Loucy (cell line): ENCODE measurements at regions not wholly inside any gene's neighbourhood (a gene's known extent, or its start where the extent isn't known, plus 50 kb on each side); places are given as distances from the start of the nearest gene placed in this dataset.

Experiments
- H2AFZ ChIP-seq: fragments of 200-600 bp; sonication (generic); 2 replicates; pipeline ENCODE4 v1.6.0; 2016; ENCODE audit warnings: antibody characterized with exemption, mild to moderate bottlenecking, low read length, moderate library complexity
- H3F3A ChIP-seq: fragments of 200-600 bp; 2 replicates; pipeline ENCODE4 v1.6.0; 2016; ENCODE audit warnings: antibody characterized with exemption, low read depth, mild to moderate bottlenecking
- H3K27me3 ChIP-seq: fragments of 200-600 bp; sonication (generic); 2 replicates; pipeline ENCODE4 v1.6.1; 2014; ENCODE audit warnings: low read length, mild to moderate bottlenecking; ENCODE audit not compliant: insufficient read depth, poor library complexity, severe bottlenecking
- H3K36me3 ChIP-seq: fragments of 200-600 bp; sonication (generic); 2 replicates; pipeline ENCODE4 v1.6.1; 2016; ENCODE audit warnings: low read length; ENCODE audit not compliant: insufficient read depth
- H3K4me1 ChIP-seq: fragments of 200-600 bp; sonication (generic); 2 replicates; pipeline ENCODE4 v1.5.1; 2014; ENCODE audit warnings: low read length, mild to moderate bottlenecking; ENCODE audit not compliant: insufficient read depth, poor library complexity, severe bottlenecking
- H3K4me2 ChIP-seq: fragments of 200-600 bp; sonication (generic); 2 replicates; pipeline ENCODE4 v1.6.0; 2014; ENCODE audit warnings: antibody characterized with exemption, low read length, low read depth, mild to moderate bottlenecking; ENCODE audit not compliant: poor library complexity, severe bottlenecking
- H3K4me3 ChIP-seq: fragments of 200-600 bp; sonication (generic); 2 replicates; pipeline ENCODE4 v1.5.1; 2014; ENCODE audit warnings: low read length, mild to moderate bottlenecking, mixed read lengths; ENCODE audit not compliant: poor library complexity, severe bottlenecking
- H3K79me2 ChIP-seq: fragments of 200-600 bp; sonication (generic); 2 replicates; pipeline ENCODE4 v1.6.1; 2014; ENCODE audit warnings: low read length; ENCODE audit not compliant: insufficient read depth
- H3K9ac ChIP-seq: fragments of 200-600 bp; sonication (generic); 2 replicates; pipeline ENCODE4 v1.6.0; 2014; ENCODE audit warnings: mild to moderate bottlenecking, low read depth, low read length, moderate library complexity; ENCODE audit not compliant: poor library complexity, severe bottlenecking
- H3K9me2 ChIP-seq: fragments of 200-600 bp; sonication (generic); replicated peaks from 2 replicates; pipeline ENCODE4 v1.6.1; 2016; ENCODE audit warnings: low read depth, low read length, mixed read lengths
- H3K9me3 ChIP-seq: fragments of 200-600 bp; sonication (generic); 2 replicates; pipeline ENCODE4 v1.6.1; 2014; ENCODE audit warnings: mild to moderate bottlenecking, antibody characterized with exemption, low read length, low read depth; ENCODE audit not compliant: insufficient read depth
- H4K20me1 ChIP-seq: fragments of 200-600 bp; sonication (generic); 2 replicates; pipeline ENCODE4 v1.6.0; 2014; ENCODE audit warnings: antibody characterized with exemption, low read length, mild to moderate bottlenecking; ENCODE audit not compliant: insufficient read depth, poor library complexity, severe bottlenecking
- EZH2phosphoT487 ChIP-seq: fragments of 200-600 bp; IDR thresholded peaks from 2 replicates; pipeline ENCODE4 v1.6.1; 2018; ENCODE audit warnings: antibody characterized with exemption, mild to moderate bottlenecking, moderate library complexity, borderline replicate concordance
- TF ChIP-seq, protein P1 (sequence below): fragments of 200-600 bp; sonication (generic); conservative IDR thresholded peaks from 2 replicates; pipeline ENCODE4 v1.5.1; 2014; ENCODE audit warnings: mild to moderate bottlenecking, antibody characterized with exemption, low read length

DNA sequence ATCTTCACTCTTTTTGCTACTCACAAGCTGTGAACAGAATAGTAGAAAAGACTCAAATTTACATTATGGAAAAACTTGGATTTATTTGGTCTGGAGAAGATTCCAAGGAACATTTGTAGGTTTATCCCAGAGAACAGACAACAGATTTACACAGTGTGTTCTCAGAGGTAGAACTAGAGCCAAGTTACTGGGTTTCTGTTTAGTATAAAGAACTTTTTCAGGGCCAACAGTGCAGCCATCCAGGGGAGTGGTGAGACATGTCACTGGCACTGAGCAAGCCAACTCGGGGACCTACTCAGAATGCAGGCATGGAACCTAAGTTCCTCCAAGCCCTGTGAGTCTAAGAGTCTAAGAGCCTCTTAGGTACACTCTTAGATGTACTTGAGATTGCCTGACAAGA is 142.6 kb downstream of the OMA1 start:
- Histone ChIP-seq H3K27me3 (no peaks in the 10 kb centered on the region), H3K4me3 (no peak overlapping the region), H3K4me2 (no peak overlapping the region), H3F3A (no peaks in the 10 kb centered on the region), H3K4me1 (peaks cover 9% of the 10 kb centered on the region), H3K36me3 (no peaks in the 10 kb centered on the region), H3K9me3 (no peaks in the 10 kb centered on the region), H3K9me2 (no peaks in the 10 kb centered on the region), H3K9ac (no peak overlapping the region), H4K20me1 (no peaks in the 10 kb centered on the region), H3K79me2 (no peaks in the 10 kb centered on the region), H2AFZ (no peak overlapping the region)
- TF ChIP-seq, protein P1, sequence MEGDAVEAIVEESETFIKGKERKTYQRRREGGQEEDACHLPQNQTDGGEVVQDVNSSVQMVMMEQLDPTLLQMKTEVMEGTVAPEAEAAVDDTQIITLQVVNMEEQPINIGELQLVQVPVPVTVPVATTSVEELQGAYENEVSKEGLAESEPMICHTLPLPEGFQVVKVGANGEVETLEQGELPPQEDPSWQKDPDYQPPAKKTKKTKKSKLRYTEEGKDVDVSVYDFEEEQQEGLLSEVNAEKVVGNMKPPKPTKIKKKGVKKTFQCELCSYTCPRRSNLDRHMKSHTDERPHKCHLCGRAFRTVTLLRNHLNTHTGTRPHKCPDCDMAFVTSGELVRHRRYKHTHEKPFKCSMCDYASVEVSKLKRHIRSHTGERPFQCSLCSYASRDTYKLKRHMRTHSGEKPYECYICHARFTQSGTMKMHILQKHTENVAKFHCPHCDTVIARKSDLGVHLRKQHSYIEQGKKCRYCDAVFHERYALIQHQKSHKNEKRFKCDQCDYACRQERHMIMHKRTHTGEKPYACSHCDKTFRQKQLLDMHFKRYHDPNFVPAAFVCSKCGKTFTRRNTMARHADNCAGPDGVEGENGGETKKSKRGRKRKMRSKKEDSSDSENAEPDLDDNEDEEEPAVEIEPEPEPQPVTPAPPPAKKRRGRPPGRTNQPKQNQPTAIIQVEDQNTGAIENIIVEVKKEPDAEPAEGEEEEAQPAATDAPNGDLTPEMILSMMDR, result no peak
- TF ChIP-seq EZH2phosphoT487, result no peak

GRCh38 chr1:58402444-58402843 is 144.1 kb downstream of the OMA1 start:
- H3K9me3 ChIP-seq, result no peaks in the 10 kb centered on the region
- H3K27me3 ChIP-seq, result no peaks in the 10 kb centered on the region
- no peaks in the 10 kb centered on the region for H4K20me1 ChIP-seq
- TF ChIP-seq, protein P1, result no peak
- TF ChIP-seq EZH2phosphoT487, result no peak
- no peak overlapping the region for H3K4me2 ChIP-seq
- H3F3A ChIP-seq, result no peaks in the 10 kb centered on the region
- peaks cover 21% of the 10 kb centered on the region for H3K4me1 ChIP-seq
- H3K36me3 ChIP-seq, result no peaks in the 10 kb centered on the region
- no peak overlapping the region for H3K4me3 ChIP-seq
- no peak overlapping the region for H3K9ac ChIP-seq
- no peaks in the 10 kb centered on the region for H3K79me2 ChIP-seq
- no peaks in the 10 kb centered on the region for H3K9me2 ChIP-seq
- H2AFZ ChIP-seq, result no peak overlapping the region

- no peaks in the 10 kb centered on the region for H3K27me3 ChIP-seq
- H2AFZ ChIP-seq, result no peak overlapping the region
- TF ChIP-seq EZH2phosphoT487, result no peak
- TF ChIP-seq, protein P1, result no peak
- H4K20me1 ChIP-seq, result no peaks in the 10 kb centered on the region
- H3K9ac ChIP-seq, result no peak overlapping the region
- H3K36me3 ChIP-seq, result no peaks in the 10 kb centered on the region
- no peak overlapping the region for H3K4me3 ChIP-seq
- no peaks in the 10 kb centered on the region for H3K79me2 ChIP-seq
- no peaks in the 10 kb centered on the region for H3K9me2 ChIP-seq
- no peaks in the 10 kb centered on the region for H3K9me3 ChIP-seq
- H3F3A ChIP-seq, result no peaks in the 10 kb centered on the region
- no peak overlapping the region for H3K4me2 ChIP-seq
- H3K4me1 ChIP-seq, result peaks cover 26% of the 10 kb centered on the region
These were observed 144.5 kb downstream of the OMA1 start for GRCh38 chr1:58401991-58402390.
